Liver (tissue), 8 donors: ENCODE measurements at regions not wholly inside any gene's neighbourhood (a gene's known extent, or its start where the extent isn't known, plus 50 kb on each side); places are given as distances from the start of the nearest gene placed in this dataset.

Experiments used
- DNase-seq: peaks from one replicate; pipeline ENCODE4 v3.0.0-alpha.2; 2017; ENCODE audit warnings: low spot score
- H3K27ac ChIP-seq, 2 donors: one replicate each; pipeline ENCODE4 v1.7.0; 2013; ENCODE audit warnings: inconsistent platforms in 2 of 2, low read length in 2 of 2, control low read depth in 1 of 2, low read depth in 1 of 2, mild to moderate bottlenecking in 1 of 2
- H3K27me3 ChIP-seq, 4 donors: one replicate each; pipeline versions ENCODE4 v1.6.1 to v1.7.0; 2013; ENCODE audit warnings: low read length in 3 of 4, inconsistent platforms in 1 of 4, mild to moderate bottlenecking in 1 of 4, moderate library complexity in 1 of 4; ENCODE audit not compliant: control insufficient read depth in 4 of 4, insufficient read depth in 4 of 4
- H3K36me3 ChIP-seq, 4 donors: one replicate each; pipeline versions ENCODE4 v1.6.1 to v1.7.0; 2013; ENCODE audit warnings: low read length in 3 of 4, mild to moderate bottlenecking in 3 of 4, low read depth in 1 of 4, moderate library complexity in 1 of 4; ENCODE audit not compliant: control insufficient read depth in 4 of 4, insufficient read depth in 3 of 4
- H3K4me1 ChIP-seq, 4 donors: one replicate each; pipeline versions ENCODE4 v1.6.1 to v1.7.0; 2013; ENCODE audit warnings: low read length in 3 of 4, mild to moderate bottlenecking in 3 of 4, moderate library complexity in 1 of 4; ENCODE audit not compliant: control insufficient read depth in 4 of 4, insufficient read depth in 4 of 4
- H3K4me3 ChIP-seq, 3 donors: one replicate each; pipeline versions ENCODE4 v1.6.1 to v1.7.0; 2013; ENCODE audit warnings: low read length in 3 of 3, control low read depth in 1 of 3, low read depth in 1 of 3, mild to moderate bottlenecking in 1 of 3
- H3K9ac ChIP-seq, 2 donors: one replicate each; pipeline ENCODE4 v1.7.0; 2013; ENCODE audit warnings: low read length in 2 of 2, mild to moderate bottlenecking in 2 of 2, moderate library complexity in 2 of 2, control low read depth in 1 of 2, low read depth in 1 of 2
- H3K9me3 ChIP-seq, 4 donors: one replicate each; pipeline versions ENCODE4 v1.6.1 to v1.7.0; 2013; ENCODE audit warnings: low read length in 3 of 4; ENCODE audit not compliant: control insufficient read depth in 4 of 4
- EGR1 ChIP-seq, 2 donors: IDR thresholded peaks; 2 replicates each; pipeline ENCODE4 v1.6.1; 2016 to 2018; ENCODE audit warnings: antibody characterized with exemption in 2 of 2, low read depth in 2 of 2
- FOXA1 ChIP-seq: IDR thresholded peaks from 2 replicates; pipeline ENCODE4 v1.6.1; 2016; ENCODE audit warnings: antibody characterized with exemption
- FOXA2 ChIP-seq: IDR thresholded peaks from 2 replicates; pipeline ENCODE4 v1.6.1; 2016; ENCODE audit warnings: antibody characterized with exemption
- GABPA ChIP-seq, 2 donors: IDR thresholded peaks in 1 of 2; conservative IDR thresholded peaks in 1 of 2; 2 replicates each; pipeline ENCODE4 v1.6.1; 2016; ENCODE audit warnings: antibody characterized with exemption in 2 of 2, mild to moderate bottlenecking in 1 of 2, moderate library complexity in 1 of 2
- HNF4A ChIP-seq, 2 donors: conservative IDR thresholded peaks; 2 replicates each; pipeline ENCODE4 v1.6.1; 2016; ENCODE audit warnings: antibody characterized with exemption in 2 of 2, mild to moderate bottlenecking in 2 of 2
- HNF4G ChIP-seq: IDR thresholded peaks from 2 replicates; pipeline ENCODE4 v1.6.1; 2016; ENCODE audit warnings: antibody characterized with exemption
- JUND ChIP-seq, 2 donors: IDR thresholded peaks; 2 replicates each; pipeline ENCODE4 v1.6.1; 2016; ENCODE audit warnings: antibody characterized with exemption in 2 of 2
- NR2F2 ChIP-seq: IDR thresholded peaks from 2 replicates; pipeline ENCODE4 v1.6.1; 2016; ENCODE audit warnings: antibody characterized with exemption
- RAD21 ChIP-seq, 2 donors: IDR thresholded peaks; 2 replicates each; pipeline ENCODE4 v1.6.1; 2016; ENCODE audit warnings: antibody characterized with exemption in 2 of 2, mild to moderate bottlenecking in 2 of 2
- REST ChIP-seq: IDR thresholded peaks from 2 replicates; pipeline ENCODE4 v1.6.1; 2016; ENCODE audit warnings: antibody characterized with exemption, mild to moderate bottlenecking
- RXRA ChIP-seq, 2 donors: IDR thresholded peaks; 2 replicates each; pipeline ENCODE4 v1.6.1; 2017 to 2018; ENCODE audit warnings: antibody characterized with exemption in 2 of 2, mild to moderate bottlenecking in 1 of 2
- SP1 ChIP-seq: IDR thresholded peaks from 2 replicates; pipeline ENCODE4 v1.6.1; 2018; ENCODE audit warnings: antibody characterized with exemption, mild to moderate bottlenecking
- TAF1 ChIP-seq: conservative IDR thresholded peaks from 2 replicates; pipeline ENCODE4 v1.6.1; 2016; ENCODE audit warnings: antibody characterized with exemption, mild to moderate bottlenecking
- YY1 ChIP-seq: IDR thresholded peaks from 2 replicates; pipeline ENCODE4 v1.6.1; 2016; ENCODE audit warnings: antibody characterized with exemption, mild to moderate bottlenecking
- WGBS: extraction: QIAGEN DNeasy Blood & Tissue Kit; methylation state at CpG from one replicate; pipeline ENCODE4 v1.1.7; 2013; 5-methylcytosine and 5-hydroxymethylcytosine counted together
- TF ChIP-seq, protein P1 (sequence below): IDR thresholded peaks from 2 replicates; pipeline ENCODE4 v1.6.1; 2016; ENCODE audit warnings: antibody characterized with exemption
- TF ChIP-seq, protein P2 (sequence below): IDR thresholded peaks from 2 replicates; pipeline ENCODE4 v1.6.1; 2016; ENCODE audit warnings: antibody characterized with exemption
- TF ChIP-seq, protein P3 (sequence below): fragments of 150-350 bp; IDR thresholded peaks from 2 replicates; pipeline ENCODE4 v1.5.1; 2017; ENCODE audit warnings: improper control_type of control experiment, low read depth, low read length; ENCODE audit not compliant: missing input control
- TF ChIP-seq, protein P4 (sequence below): IDR thresholded peaks from 2 replicates; pipeline ENCODE4 v1.6.1; 2016; ENCODE audit warnings: antibody characterized with exemption
- donor health status: healthy.
- donor health status: healthy.
- donor health status: healthy.
- donor health status: healthy.
- donor health status: healthy.

DNA sequence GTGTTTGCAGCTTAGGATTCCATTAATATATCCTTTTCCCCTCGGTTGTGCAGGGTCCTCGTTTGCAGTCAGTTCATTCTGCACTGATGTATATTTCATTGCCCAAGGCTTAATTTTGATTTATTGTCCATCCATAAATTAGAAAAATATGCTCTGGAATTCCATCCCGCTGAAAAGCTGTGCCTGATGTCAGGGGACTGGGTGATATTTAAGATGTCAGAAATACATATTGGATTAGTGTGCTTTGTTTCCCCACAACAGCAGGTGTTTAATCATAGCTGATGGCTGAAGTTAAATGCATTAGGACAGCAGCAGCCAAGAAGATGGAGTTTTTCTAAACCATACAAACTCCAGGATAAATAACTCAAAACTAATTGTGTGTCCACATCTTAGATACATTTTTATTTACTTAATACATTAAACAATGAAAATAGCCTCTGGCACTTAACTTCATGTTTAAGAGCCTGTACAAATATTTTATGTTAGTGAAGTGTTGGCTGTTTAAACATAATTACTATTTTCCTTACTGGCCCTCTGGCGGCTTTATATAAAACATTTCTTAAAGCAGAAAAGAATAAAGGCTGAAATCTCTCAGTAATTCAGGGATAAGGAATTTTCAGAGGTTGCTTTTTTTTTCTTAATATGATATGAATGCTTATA is 170.4 kb upstream of the TBCA start:
- H3K27ac ChIP-seq: no peak overlapping the region
- no peaks in the 10 kb centered on the region for H3K9me3 ChIP-seq
- H3K4me1 ChIP-seq: no peaks in the 10 kb centered on the region
- DNase-seq: no peak
- H3K36me3 ChIP-seq: no peaks in the 10 kb centered on the region
- no peak overlapping the region for H3K4me3 ChIP-seq
- TF ChIP-seq YY1 (no peak), EGR1 (IDR thresholded peaks at IDR 0.05; ENCODE audit: low read depth in 2 of 2) (no peak), TAF1 (no peak), GABPA (IDR thresholded peaks at IDR 0.05 in 1 of 2, conservative IDR thresholded peaks at IDR 0.05 in 1 of 2) (no peak), HNF4A (conservative IDR thresholded peaks at IDR 0.05) (no peak), FOXA1 (no peak), NR2F2 (no peak), SP1 (no peak), RAD21 (IDR thresholded peaks at IDR 0.05) (no peak), REST (no peak), JUND (IDR thresholded peaks at IDR 0.05) (no peak), RXRA (IDR thresholded peaks at IDR 0.05) (no peak), FOXA2 (no peak), HNF4G (no peak)
- TF ChIP-seq, protein P1, sequence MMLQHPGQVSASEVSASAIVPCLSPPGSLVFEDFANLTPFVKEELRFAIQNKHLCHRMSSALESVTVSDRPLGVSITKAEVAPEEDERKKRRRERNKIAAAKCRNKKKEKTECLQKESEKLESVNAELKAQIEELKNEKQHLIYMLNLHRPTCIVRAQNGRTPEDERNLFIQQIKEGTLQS: no peak
- TF ChIP-seq, protein P2, sequence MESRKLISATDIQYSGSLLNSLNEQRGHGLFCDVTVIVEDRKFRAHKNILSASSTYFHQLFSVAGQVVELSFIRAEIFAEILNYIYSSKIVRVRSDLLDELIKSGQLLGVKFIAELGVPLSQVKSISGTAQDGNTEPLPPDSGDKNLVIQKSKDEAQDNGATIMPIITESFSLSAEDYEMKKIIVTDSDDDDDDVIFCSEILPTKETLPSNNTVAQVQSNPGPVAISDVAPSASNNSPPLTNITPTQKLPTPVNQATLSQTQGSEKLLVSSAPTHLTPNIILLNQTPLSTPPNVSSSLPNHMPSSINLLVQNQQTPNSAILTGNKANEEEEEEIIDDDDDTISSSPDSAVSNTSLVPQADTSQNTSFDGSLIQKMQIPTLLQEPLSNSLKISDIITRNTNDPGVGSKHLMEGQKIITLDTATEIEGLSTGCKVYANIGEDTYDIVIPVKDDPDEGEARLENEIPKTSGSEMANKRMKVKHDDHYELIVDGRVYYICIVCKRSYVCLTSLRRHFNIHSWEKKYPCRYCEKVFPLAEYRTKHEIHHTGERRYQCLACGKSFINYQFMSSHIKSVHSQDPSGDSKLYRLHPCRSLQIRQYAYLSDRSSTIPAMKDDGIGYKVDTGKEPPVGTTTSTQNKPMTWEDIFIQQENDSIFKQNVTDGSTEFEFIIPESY: no peak
- TF ChIP-seq, protein P3, sequence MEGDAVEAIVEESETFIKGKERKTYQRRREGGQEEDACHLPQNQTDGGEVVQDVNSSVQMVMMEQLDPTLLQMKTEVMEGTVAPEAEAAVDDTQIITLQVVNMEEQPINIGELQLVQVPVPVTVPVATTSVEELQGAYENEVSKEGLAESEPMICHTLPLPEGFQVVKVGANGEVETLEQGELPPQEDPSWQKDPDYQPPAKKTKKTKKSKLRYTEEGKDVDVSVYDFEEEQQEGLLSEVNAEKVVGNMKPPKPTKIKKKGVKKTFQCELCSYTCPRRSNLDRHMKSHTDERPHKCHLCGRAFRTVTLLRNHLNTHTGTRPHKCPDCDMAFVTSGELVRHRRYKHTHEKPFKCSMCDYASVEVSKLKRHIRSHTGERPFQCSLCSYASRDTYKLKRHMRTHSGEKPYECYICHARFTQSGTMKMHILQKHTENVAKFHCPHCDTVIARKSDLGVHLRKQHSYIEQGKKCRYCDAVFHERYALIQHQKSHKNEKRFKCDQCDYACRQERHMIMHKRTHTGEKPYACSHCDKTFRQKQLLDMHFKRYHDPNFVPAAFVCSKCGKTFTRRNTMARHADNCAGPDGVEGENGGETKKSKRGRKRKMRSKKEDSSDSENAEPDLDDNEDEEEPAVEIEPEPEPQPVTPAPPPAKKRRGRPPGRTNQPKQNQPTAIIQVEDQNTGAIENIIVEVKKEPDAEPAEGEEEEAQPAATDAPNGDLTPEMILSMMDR: no peak
- TF ChIP-seq, protein P4, sequence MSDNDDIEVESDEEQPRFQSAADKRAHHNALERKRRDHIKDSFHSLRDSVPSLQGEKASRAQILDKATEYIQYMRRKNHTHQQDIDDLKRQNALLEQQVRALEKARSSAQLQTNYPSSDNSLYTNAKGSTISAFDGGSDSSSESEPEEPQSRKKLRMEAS: no peak
- 75% methylated on average over 4 of the region's 4 CpGs for WGBS
- H3K27me3 ChIP-seq: no peaks in the 10 kb centered on the region
- no peak overlapping the region for H3K9ac ChIP-seq
